ENCODE measurements at regions not wholly inside any gene's neighbourhood (a gene's known extent, or its start where the extent isn't known, plus 50 kb on each side); places are given as distances from the start of the nearest gene placed in this dataset.

DNA sequence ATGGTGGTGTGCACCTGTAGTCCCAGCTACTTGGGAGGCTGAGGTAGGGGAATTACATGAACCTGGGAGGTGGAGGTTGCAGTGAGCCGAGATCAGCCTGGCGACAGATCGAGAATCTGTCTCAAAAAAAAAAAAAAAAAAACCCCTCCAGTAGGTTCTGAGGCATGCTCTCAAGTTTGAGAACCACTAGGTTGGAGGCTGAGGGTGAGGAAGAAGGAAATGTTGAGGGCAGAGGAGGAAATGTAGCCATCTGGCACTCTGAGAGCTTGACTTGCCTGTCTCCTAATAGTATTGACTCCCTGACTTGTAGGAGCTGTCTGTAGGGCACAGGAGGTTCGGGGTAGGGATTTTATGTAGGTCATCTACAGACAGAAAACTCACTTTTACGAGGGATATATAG is 204.6 kb downstream of the OPA1 start:
- TF ChIP-seq GABPA (IDR thresholded peaks at IDR 0.05 in 1 of 2, conservative IDR thresholded peaks at IDR 0.05 in 1 of 2) (no peak), FOXA1 (IDR thresholded peaks at IDR 0.05) (no peak), HNF4A (conservative IDR thresholded peaks at IDR 0.05) (no peak), YY1 (IDR thresholded peaks at IDR 0.05) (no peak), SP1 (IDR thresholded peaks at IDR 0.05) (no peak)
- TF ChIP-seq, protein P1, sequence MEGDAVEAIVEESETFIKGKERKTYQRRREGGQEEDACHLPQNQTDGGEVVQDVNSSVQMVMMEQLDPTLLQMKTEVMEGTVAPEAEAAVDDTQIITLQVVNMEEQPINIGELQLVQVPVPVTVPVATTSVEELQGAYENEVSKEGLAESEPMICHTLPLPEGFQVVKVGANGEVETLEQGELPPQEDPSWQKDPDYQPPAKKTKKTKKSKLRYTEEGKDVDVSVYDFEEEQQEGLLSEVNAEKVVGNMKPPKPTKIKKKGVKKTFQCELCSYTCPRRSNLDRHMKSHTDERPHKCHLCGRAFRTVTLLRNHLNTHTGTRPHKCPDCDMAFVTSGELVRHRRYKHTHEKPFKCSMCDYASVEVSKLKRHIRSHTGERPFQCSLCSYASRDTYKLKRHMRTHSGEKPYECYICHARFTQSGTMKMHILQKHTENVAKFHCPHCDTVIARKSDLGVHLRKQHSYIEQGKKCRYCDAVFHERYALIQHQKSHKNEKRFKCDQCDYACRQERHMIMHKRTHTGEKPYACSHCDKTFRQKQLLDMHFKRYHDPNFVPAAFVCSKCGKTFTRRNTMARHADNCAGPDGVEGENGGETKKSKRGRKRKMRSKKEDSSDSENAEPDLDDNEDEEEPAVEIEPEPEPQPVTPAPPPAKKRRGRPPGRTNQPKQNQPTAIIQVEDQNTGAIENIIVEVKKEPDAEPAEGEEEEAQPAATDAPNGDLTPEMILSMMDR (IDR thresholded peaks at IDR 0.05; ENCODE audit: low read depth, low read length, missing input control), result no peak
- TF ChIP-seq, protein P2, sequence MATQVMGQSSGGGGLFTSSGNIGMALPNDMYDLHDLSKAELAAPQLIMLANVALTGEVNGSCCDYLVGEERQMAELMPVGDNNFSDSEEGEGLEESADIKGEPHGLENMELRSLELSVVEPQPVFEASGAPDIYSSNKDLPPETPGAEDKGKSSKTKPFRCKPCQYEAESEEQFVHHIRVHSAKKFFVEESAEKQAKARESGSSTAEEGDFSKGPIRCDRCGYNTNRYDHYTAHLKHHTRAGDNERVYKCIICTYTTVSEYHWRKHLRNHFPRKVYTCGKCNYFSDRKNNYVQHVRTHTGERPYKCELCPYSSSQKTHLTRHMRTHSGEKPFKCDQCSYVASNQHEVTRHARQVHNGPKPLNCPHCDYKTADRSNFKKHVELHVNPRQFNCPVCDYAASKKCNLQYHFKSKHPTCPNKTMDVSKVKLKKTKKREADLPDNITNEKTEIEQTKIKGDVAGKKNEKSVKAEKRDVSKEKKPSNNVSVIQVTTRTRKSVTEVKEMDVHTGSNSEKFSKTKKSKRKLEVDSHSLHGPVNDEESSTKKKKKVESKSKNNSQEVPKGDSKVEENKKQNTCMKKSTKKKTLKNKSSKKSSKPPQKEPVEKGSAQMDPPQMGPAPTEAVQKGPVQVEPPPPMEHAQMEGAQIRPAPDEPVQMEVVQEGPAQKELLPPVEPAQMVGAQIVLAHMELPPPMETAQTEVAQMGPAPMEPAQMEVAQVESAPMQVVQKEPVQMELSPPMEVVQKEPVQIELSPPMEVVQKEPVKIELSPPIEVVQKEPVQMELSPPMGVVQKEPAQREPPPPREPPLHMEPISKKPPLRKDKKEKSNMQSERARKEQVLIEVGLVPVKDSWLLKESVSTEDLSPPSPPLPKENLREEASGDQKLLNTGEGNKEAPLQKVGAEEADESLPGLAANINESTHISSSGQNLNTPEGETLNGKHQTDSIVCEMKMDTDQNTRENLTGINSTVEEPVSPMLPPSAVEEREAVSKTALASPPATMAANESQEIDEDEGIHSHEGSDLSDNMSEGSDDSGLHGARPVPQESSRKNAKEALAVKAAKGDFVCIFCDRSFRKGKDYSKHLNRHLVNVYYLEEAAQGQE (IDR thresholded peaks at IDR 0.05), result no peak

All from liver (tissue), 3 donors.